ENCODE measurements at regions not wholly inside any gene's neighbourhood (a gene's known extent, or its start where the extent isn't known, plus 50 kb on each side); places are given as distances from the start of the nearest gene placed in this dataset.

DNA sequence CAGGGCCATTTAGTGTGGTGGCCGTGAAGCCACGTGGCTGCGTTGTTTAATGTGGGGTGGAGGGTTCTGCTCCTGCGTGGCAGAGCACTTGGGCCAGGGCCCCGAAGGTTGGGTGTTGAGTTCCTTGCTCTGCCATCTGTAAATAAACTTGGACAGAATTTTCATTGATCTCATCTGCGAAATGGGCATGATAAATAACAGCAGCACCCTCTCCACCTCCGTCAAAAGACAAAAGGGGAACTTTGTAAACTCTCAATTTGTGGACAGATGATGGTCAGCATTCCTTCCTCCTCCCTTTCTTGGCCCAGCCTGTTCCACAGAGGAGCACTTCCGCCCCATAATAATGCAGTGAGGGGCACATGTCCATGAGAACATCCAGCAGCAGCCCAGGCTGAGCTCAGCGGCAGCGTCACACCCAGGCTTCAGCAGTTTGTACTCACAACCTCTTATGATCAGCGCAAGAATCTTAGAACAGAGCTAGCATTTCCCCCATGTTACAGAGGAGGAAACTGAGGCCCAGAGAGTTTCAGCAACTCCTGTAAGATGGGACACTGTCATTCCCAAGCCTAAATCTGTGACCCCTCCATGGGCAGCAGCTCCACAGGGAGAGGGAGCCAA, 874.5 kb downstream of the BRD1 start:
- Histone ChIP-seq H3K9me3 (ENCODE audit: control insufficient read depth, insufficient read depth, low read length) (no peaks in the 10 kb centered on the region), H3F3A (ENCODE audit: control insufficient read depth, insufficient read depth) (no peaks in the 10 kb centered on the region), H3K79me2 (ENCODE audit: control insufficient read depth, low read length) (no peaks in the 10 kb centered on the region), H3K4me3 (ENCODE audit: low read length) (no peak overlapping the region), H3K27ac (ENCODE audit: low read depth, low read length) (no peak overlapping the region), H3K9me2 (replicated peaks; ENCODE audit: control insufficient read depth, low read length) (no peaks in the 10 kb centered on the region), H3K27me3 (ENCODE audit: control insufficient read depth, low read length) (no peaks in the 10 kb centered on the region), H3K36me3 (ENCODE audit: control insufficient read depth, low read length) (no peaks in the 10 kb centered on the region), H3K4me2 (ENCODE audit: low read length) (no peak overlapping the region), H3K4me1 (ENCODE audit: control insufficient read depth, low read length) (no peaks in the 10 kb centered on the region), H4K20me1 (ENCODE audit: control insufficient read depth, insufficient read depth, low read depth, low read length) (no peaks in the 10 kb centered on the region)
- TF ChIP-seq, protein P1, sequence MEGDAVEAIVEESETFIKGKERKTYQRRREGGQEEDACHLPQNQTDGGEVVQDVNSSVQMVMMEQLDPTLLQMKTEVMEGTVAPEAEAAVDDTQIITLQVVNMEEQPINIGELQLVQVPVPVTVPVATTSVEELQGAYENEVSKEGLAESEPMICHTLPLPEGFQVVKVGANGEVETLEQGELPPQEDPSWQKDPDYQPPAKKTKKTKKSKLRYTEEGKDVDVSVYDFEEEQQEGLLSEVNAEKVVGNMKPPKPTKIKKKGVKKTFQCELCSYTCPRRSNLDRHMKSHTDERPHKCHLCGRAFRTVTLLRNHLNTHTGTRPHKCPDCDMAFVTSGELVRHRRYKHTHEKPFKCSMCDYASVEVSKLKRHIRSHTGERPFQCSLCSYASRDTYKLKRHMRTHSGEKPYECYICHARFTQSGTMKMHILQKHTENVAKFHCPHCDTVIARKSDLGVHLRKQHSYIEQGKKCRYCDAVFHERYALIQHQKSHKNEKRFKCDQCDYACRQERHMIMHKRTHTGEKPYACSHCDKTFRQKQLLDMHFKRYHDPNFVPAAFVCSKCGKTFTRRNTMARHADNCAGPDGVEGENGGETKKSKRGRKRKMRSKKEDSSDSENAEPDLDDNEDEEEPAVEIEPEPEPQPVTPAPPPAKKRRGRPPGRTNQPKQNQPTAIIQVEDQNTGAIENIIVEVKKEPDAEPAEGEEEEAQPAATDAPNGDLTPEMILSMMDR (IDR thresholded peaks at IDR 0.05; ENCODE audit: low read depth, low read length, poor library complexity, severe bottlenecking) = no peak
- TF ChIP-seq EZH2phosphoT487 (IDR thresholded peaks at IDR 0.05; ENCODE audit: borderline replicate concordance, low read length) = no peak

GRCh38 chr22:48952256-48953102, 875.2 kb downstream of the BRD1 start:
- Histone ChIP-seq H3K9me2 (replicated peaks; ENCODE audit: control insufficient read depth, low read length) (no peaks in the 10 kb centered on the region), H3K79me2 (ENCODE audit: control insufficient read depth, low read length) (no peaks in the 10 kb centered on the region), H3F3A (ENCODE audit: control insufficient read depth, insufficient read depth) (no peaks in the 10 kb centered on the region), H3K4me2 (ENCODE audit: low read length) (no peak overlapping the region), H3K27ac (ENCODE audit: low read depth, low read length) (no peak overlapping the region), H3K9me3 (ENCODE audit: control insufficient read depth, insufficient read depth, low read length) (no peaks in the 10 kb centered on the region), H3K4me3 (ENCODE audit: low read length) (no peak overlapping the region), H4K20me1 (ENCODE audit: control insufficient read depth, insufficient read depth, low read depth, low read length) (no peaks in the 10 kb centered on the region), H3K27me3 (ENCODE audit: control insufficient read depth, low read length) (no peaks in the 10 kb centered on the region), H3K4me1 (ENCODE audit: control insufficient read depth, low read length) (no peaks in the 10 kb centered on the region), H3K36me3 (ENCODE audit: control insufficient read depth, low read length) (no peaks in the 10 kb centered on the region)
- no peak for TF ChIP-seq EZH2phosphoT487 (IDR thresholded peaks at IDR 0.05; ENCODE audit: borderline replicate concordance, low read length)
- TF ChIP-seq, protein P1 (IDR thresholded peaks at IDR 0.05; ENCODE audit: low read depth, low read length, poor library complexity, severe bottlenecking) = no peak

- Histone ChIP-seq H3K9me3 (ENCODE audit: control insufficient read depth, insufficient read depth, low read length) (no peaks in the 10 kb centered on the region), H4K20me1 (ENCODE audit: control insufficient read depth, insufficient read depth, low read depth, low read length) (no peaks in the 10 kb centered on the region), H3K4me2 (ENCODE audit: low read length) (no peak overlapping the region), H3K4me3 (ENCODE audit: low read length) (no peak overlapping the region), H3K27me3 (ENCODE audit: control insufficient read depth, low read length) (no peaks in the 10 kb centered on the region), H3K4me1 (ENCODE audit: control insufficient read depth, low read length) (no peaks in the 10 kb centered on the region), H3F3A (ENCODE audit: control insufficient read depth, insufficient read depth) (no peaks in the 10 kb centered on the region), H3K27ac (ENCODE audit: low read depth, low read length) (no peak overlapping the region), H3K79me2 (ENCODE audit: control insufficient read depth, low read length) (no peaks in the 10 kb centered on the region), H3K36me3 (ENCODE audit: control insufficient read depth, low read length) (no peaks in the 10 kb centered on the region), H3K9me2 (replicated peaks; ENCODE audit: control insufficient read depth, low read length) (no peaks in the 10 kb centered on the region)
- TF ChIP-seq EZH2phosphoT487 (IDR thresholded peaks at IDR 0.05; ENCODE audit: borderline replicate concordance, low read length) = no peak
- TF ChIP-seq, protein P1 (IDR thresholded peaks at IDR 0.05; ENCODE audit: low read depth, low read length, poor library complexity, severe bottlenecking) = no peak
These were observed 875.8 kb downstream of the BRD1 start for GRCh38 chr22:48951836-48952235.
